D721Med (cell line): ENCODE measurements at regions not wholly inside any gene's neighbourhood (a gene's known extent, or its start where the extent isn't known, plus 50 kb on each side); places are given as distances from the start of the nearest gene placed in this dataset.

Source experiments
- DNase-seq: peaks from one replicate; pipeline ENCODE4 v3.0.0; 2011; ENCODE audit warnings: low spot score; ENCODE audit not compliant: insufficient read length
- FAIRE-seq: peaks from 2 replicates; lab custom pipeline; 2011; peaks lifted over from hg19 to GRCh38; lab: Jason Lieb, UNC
- CTCF ChIP-seq: IDR thresholded peaks from 2 replicates; pipeline ENCODE4 v1.5.1; 2012; ENCODE audit warnings: mild to moderate bottlenecking, control low read depth; ENCODE audit not compliant: insufficient read depth; ENCODE audit errors: missing control alignments

- no peak for DNase-seq
- no peak for FAIRE-seq
- TF ChIP-seq CTCF, result no peak
These were observed 429.5 kb upstream of the MARCKS start for GRCh38 chr6:113427617-113428016.

- no peak for TF ChIP-seq CTCF
- DNase-seq (no peak), FAIRE-seq (no peak)
These were observed 428.4 kb upstream of the MARCKS start for GRCh38 chr6:113428702-113429101.

GRCh38 chr6:113432521-113433334 is 424.4 kb upstream of the MARCKS start:
- no peak for TF ChIP-seq CTCF
- DNase-seq (no peak), FAIRE-seq (no peak)

DNA sequence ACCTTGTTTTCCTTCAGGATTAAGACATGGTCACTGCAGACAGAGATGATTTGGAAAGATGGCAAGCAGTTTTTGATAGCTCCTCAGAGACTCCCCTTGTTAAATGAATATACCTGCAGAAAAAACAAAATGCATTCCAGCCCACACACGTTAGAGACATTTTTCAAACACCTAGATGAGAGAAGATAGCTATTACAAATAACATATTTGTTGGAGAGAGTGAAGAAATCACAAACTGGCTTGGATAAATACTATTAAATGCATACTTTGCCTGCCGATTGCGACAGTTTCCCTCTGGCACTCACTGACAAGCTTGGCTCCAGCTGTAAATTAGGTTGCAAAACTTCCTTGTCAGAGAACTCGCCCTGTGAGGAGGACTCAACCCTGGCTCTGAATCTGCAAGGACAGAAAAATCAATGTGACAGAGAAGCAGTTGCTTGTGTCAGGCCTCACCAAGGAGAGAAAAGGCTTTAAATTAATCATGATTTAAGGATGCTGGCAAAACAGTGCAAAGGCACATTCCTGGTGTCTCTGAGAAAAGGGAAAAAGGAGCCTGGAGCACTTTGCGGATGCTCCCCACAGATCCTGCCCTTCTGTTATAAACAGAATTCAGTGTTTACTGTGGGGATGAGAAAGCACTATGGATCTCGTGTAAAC is 423.7 kb upstream of the MARCKS start:
- DNase-seq, result no peak
- no peak for TF ChIP-seq CTCF
- no peak for FAIRE-seq

GRCh38 chr6:113434641-113435040 is 422.5 kb upstream of the MARCKS start:
- DNase-seq, result no peak
- no peak for FAIRE-seq
- TF ChIP-seq CTCF, result no peak

- FAIRE-seq, result no peak
- TF ChIP-seq CTCF, result no peak
- DNase-seq, result no peak
These were observed 419.6 kb upstream of the MARCKS start for GRCh38 chr6:113437566-113437965.

- no peak for TF ChIP-seq CTCF
- DNase-seq, result no peak
- no peak for FAIRE-seq
These were observed 417.3 kb upstream of the MARCKS start for GRCh38 chr6:113439866-113440265.
